Endothelial cell of umbilical vein (primary cell): ENCODE measurements at regions not wholly inside any gene's neighbourhood (a gene's known extent, or its start where the extent isn't known, plus 50 kb on each side); places are given as distances from the start of the nearest gene placed in this dataset.

Experiments
- EZH2 ChIP-seq: IDR thresholded peaks from 2 replicates; pipeline ENCODE4 v1.6.1; 2012; ENCODE audit warnings: borderline replicate concordance, low read depth, mild to moderate bottlenecking, moderate library complexity, low read length, inconsistent platforms; ENCODE audit not compliant: severe bottlenecking
- GATA2 ChIP-seq: IDR thresholded peaks from 2 replicates; pipeline ENCODE4 v1.7.0; 2011; ENCODE audit warnings: low read depth, mild to moderate bottlenecking, moderate library complexity, mixed read lengths, low read length; ENCODE audit not compliant: insufficient read length, insufficient read depth
- POLR2AphosphoS5 ChIP-seq: IDR thresholded peaks from 2 replicates; pipeline ENCODE4 v1.6.1; 2012; ENCODE audit warnings: low read depth, mild to moderate bottlenecking, control low read depth, low read length, moderate library complexity; ENCODE audit not compliant: insufficient read depth
- TF ChIP-seq, protein P1 (sequence below), 2 donors: IDR thresholded peaks; 1 replicate in 1 of 2; 2 replicates in 1 of 2; pipeline ENCODE4 v1.5.1; 2011; ENCODE audit warnings: low read length in 2 of 2, mild to moderate bottlenecking in 2 of 2, moderate library complexity in 2 of 2, control low read depth in 1 of 2, inconsistent platforms in 1 of 2, low read depth in 1 of 2; ENCODE audit not compliant: insufficient read depth in 1 of 2; ENCODE audit errors: extremely low read depth in 1 of 2

DNA sequence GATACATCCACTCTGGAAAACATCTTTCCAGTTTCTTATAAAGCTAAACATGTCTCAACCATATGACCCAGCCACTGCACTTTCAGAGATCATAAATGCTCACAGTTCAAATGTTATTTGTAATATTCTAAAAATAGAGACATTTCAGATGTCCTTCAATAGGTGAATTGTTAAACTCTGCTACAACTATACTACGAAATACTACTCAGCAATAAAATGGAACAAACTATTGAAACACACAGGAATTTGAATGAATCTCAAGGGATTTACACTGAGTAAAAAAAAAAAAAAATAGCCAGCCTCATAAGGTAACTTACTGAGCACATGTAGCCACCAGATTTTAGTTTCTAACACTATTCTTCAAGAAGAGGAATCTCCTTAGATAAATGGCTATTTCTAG lies 253.9 kb downstream of the PCDH18 start:
- TF ChIP-seq, protein P1, sequence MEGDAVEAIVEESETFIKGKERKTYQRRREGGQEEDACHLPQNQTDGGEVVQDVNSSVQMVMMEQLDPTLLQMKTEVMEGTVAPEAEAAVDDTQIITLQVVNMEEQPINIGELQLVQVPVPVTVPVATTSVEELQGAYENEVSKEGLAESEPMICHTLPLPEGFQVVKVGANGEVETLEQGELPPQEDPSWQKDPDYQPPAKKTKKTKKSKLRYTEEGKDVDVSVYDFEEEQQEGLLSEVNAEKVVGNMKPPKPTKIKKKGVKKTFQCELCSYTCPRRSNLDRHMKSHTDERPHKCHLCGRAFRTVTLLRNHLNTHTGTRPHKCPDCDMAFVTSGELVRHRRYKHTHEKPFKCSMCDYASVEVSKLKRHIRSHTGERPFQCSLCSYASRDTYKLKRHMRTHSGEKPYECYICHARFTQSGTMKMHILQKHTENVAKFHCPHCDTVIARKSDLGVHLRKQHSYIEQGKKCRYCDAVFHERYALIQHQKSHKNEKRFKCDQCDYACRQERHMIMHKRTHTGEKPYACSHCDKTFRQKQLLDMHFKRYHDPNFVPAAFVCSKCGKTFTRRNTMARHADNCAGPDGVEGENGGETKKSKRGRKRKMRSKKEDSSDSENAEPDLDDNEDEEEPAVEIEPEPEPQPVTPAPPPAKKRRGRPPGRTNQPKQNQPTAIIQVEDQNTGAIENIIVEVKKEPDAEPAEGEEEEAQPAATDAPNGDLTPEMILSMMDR (IDR thresholded peaks at IDR 0.05; ENCODE audit: extremely low read depth in 1 of 2, insufficient read depth in 1 of 2, low read depth in 1 of 2, low read length in 2 of 2), result no peak
- TF ChIP-seq POLR2AphosphoS5 (no peak), GATA2 (no peak), EZH2 (no peak)
